ENCODE measurements at regions not wholly inside any gene's neighbourhood (a gene's known extent, or its start where the extent isn't known, plus 50 kb on each side); places are given as distances from the start of the nearest gene placed in this dataset.

GRCh38 chr2:180583441-180584140 is 396.8 kb upstream of the UBE2E3 start:
- no TSS peak for BruUV-seq (replicated peaks)
- no peak for ATAC-seq
- ChIA-PET CTCF (no interaction called here), POLR2A (ENCODE audit: unreplicated experiment) (no interaction called here)
- Histone ChIP-seq H4K20me1 (ENCODE audit: low read length) (no peaks in the 10 kb centered on the region), H3K4me1 (ENCODE audit: insufficient read depth, low read length) (no peaks in the 10 kb centered on the region), H3K9ac (ENCODE audit: low read length) (no peak overlapping the region), H3K27ac (ENCODE audit: low read length) (no peak overlapping the region), H3K4me3 (ENCODE audit: low read length) (no peak overlapping the region), H3K27me3 (ENCODE audit: low read length) (no peaks in the 10 kb centered on the region), H3F3A (ENCODE audit: low read length, unreplicated experiment) (no peaks in the 10 kb centered on the region), H3K36me3 (ENCODE audit: low read depth, low read length) (no peaks in the 10 kb centered on the region), H2AFZ (ENCODE audit: low read length) (no peak overlapping the region), H3K79me2 (ENCODE audit: low read length) (no peaks in the 10 kb centered on the region), H3K4me2 (ENCODE audit: low read length) (no peak overlapping the region), H3K9me2 (replicated peaks; ENCODE audit: low read length) (no peaks in the 10 kb centered on the region), H3K9me3 (ENCODE audit: low read length) (no peaks in the 10 kb centered on the region)
- intact Hi-C loops (cut with micrococcal nuclease): no loop called here
- no peak for DNase-seq
- TF ChIP-seq EZH2 (IDR thresholded peaks at IDR 0.05; ENCODE audit: low read length, unreplicated experiment): no peak
- no peak for TF ChIP-seq EZH2phosphoT487 (IDR thresholded peaks at IDR 0.05; ENCODE audit: borderline replicate concordance, low read length)
- TF ChIP-seq, protein P1, sequence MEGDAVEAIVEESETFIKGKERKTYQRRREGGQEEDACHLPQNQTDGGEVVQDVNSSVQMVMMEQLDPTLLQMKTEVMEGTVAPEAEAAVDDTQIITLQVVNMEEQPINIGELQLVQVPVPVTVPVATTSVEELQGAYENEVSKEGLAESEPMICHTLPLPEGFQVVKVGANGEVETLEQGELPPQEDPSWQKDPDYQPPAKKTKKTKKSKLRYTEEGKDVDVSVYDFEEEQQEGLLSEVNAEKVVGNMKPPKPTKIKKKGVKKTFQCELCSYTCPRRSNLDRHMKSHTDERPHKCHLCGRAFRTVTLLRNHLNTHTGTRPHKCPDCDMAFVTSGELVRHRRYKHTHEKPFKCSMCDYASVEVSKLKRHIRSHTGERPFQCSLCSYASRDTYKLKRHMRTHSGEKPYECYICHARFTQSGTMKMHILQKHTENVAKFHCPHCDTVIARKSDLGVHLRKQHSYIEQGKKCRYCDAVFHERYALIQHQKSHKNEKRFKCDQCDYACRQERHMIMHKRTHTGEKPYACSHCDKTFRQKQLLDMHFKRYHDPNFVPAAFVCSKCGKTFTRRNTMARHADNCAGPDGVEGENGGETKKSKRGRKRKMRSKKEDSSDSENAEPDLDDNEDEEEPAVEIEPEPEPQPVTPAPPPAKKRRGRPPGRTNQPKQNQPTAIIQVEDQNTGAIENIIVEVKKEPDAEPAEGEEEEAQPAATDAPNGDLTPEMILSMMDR (conservative IDR thresholded peaks at IDR 0.05; ENCODE audit: low read depth, low read length): no peak

DNA sequence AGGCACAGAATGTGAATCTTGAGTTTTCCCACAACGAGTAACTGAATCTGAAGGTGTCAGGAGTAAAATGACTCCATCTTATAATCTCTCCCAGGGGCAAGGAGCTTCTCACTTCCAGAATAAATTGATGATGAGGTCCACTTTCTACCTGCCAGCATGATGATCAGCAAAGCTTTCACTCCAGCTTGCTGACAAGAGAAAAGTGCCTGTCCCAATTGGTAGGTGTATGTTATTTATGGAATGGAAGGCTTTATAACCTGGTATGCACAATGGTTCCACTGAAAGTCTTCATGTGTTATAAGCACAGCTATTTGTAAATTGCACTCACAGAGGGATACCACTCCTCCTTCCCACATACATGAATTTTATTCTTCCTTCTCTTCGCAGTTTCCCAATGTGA is 401.0 kb upstream of the UBE2E3 start:
- DNase-seq: no peak
- intact Hi-C loops (cut with micrococcal nuclease): no loop called here
- H2AFZ ChIP-seq (ENCODE audit: low read length): no peak overlapping the region
- ChIA-PET POLR2A (ENCODE audit: unreplicated experiment) (no interaction called here), CTCF (no interaction called here)
- no peak overlapping the region for H3K27ac ChIP-seq (ENCODE audit: low read length)
- H3K36me3 ChIP-seq (ENCODE audit: low read depth, low read length): no peaks in the 10 kb centered on the region
- H3K27me3 ChIP-seq (ENCODE audit: low read length): no peaks in the 10 kb centered on the region
- H4K20me1 ChIP-seq (ENCODE audit: low read length): no peaks in the 10 kb centered on the region
- no peaks in the 10 kb centered on the region for H3K9me2 ChIP-seq (replicated peaks; ENCODE audit: low read length)
- peaks cover 17% of the 10 kb centered on the region for H3K4me1 ChIP-seq (ENCODE audit: insufficient read depth, low read length)
- H3K9me3 ChIP-seq (ENCODE audit: low read length): no peaks in the 10 kb centered on the region
- H3K4me2 ChIP-seq (ENCODE audit: low read length): no peak overlapping the region
- BruUV-seq (replicated peaks): no TSS peak
- no peak overlapping the region for H3K9ac ChIP-seq (ENCODE audit: low read length)
- no peaks in the 10 kb centered on the region for H3K79me2 ChIP-seq (ENCODE audit: low read length)
- TF ChIP-seq EZH2 (IDR thresholded peaks at IDR 0.05; ENCODE audit: low read length, unreplicated experiment) (no peak), EZH2phosphoT487 (IDR thresholded peaks at IDR 0.05; ENCODE audit: borderline replicate concordance, low read length) (no peak)
- TF ChIP-seq, protein P1 (conservative IDR thresholded peaks at IDR 0.05; ENCODE audit: low read depth, low read length): no peak
- H3F3A ChIP-seq (ENCODE audit: low read length, unreplicated experiment): no peaks in the 10 kb centered on the region
- no peak overlapping the region for H3K4me3 ChIP-seq (ENCODE audit: low read length)
- ATAC-seq: no peak

- TF ChIP-seq EZH2phosphoT487 (IDR thresholded peaks at IDR 0.05; ENCODE audit: borderline replicate concordance, low read length) (no peak), EZH2 (IDR thresholded peaks at IDR 0.05; ENCODE audit: low read length, unreplicated experiment) (no peak)
- TF ChIP-seq, protein P1 (conservative IDR thresholded peaks at IDR 0.05; ENCODE audit: low read depth, low read length): no peak
- CTCF ChIA-PET: no interaction called here
- DNase-seq (no peak), ATAC-seq (no peak)
- Histone ChIP-seq H3K27ac (ENCODE audit: low read length) (no peak overlapping the region), H3F3A (ENCODE audit: low read length, unreplicated experiment) (no peaks in the 10 kb centered on the region), H4K20me1 (ENCODE audit: low read length) (no peaks in the 10 kb centered on the region), H3K9ac (ENCODE audit: low read length) (no peak overlapping the region), H3K4me2 (ENCODE audit: low read length) (no peak overlapping the region), H3K9me3 (ENCODE audit: low read length) (no peaks in the 10 kb centered on the region), H3K4me3 (ENCODE audit: low read length) (no peak overlapping the region), H3K9me2 (replicated peaks; ENCODE audit: low read length) (no peaks in the 10 kb centered on the region), H3K36me3 (ENCODE audit: low read depth, low read length) (no peaks in the 10 kb centered on the region), H3K27me3 (ENCODE audit: low read length) (no peaks in the 10 kb centered on the region), H3K4me1 (ENCODE audit: insufficient read depth, low read length) (peaks cover 26% of the 10 kb centered on the region), H2AFZ (ENCODE audit: low read length) (no peak overlapping the region), H3K79me2 (ENCODE audit: low read length) (no peaks in the 10 kb centered on the region)
- POLR2A ChIA-PET (ENCODE audit: unreplicated experiment): no interaction called here
- intact Hi-C loops (cut with micrococcal nuclease): no loop called here
- BruUV-seq (replicated peaks): no TSS peak
Measured at GRCh38 chr2:180578441-180578840, 402.0 kb upstream of the UBE2E3 start.
